HEK293 (cell line): ENCODE measurements at regions not wholly inside any gene's neighbourhood (a gene's known extent, or its start where the extent isn't known, plus 50 kb on each side); places are given as distances from the start of the nearest gene placed in this dataset.

Experiments
- CTCF ChIA-PET: fragments of 350-600 bp; formaldehyde crosslinking; extraction: SDS; loops from one replicate; lab custom pipeline; 2021; ENCODE audit warnings: antibody characterized with exemption; lab: Yijun Ruan, JAX
- POLR2A ChIA-PET: fragments of 300-600 bp; formaldehyde crosslinking; extraction: SDS; loops from one replicate; lab custom pipeline; 2020; ENCODE audit warnings: antibody characterized with exemption, inconsistent platforms; lab: Yijun Ruan, JAX
- H3K27ac ChIP-seq: fragments of 200-500 bp; sonication (Bioruptor generic); 2 replicates; pipeline ENCODE4 v1.5.1; 2014; ENCODE audit warnings: low read depth, low read length, control low read depth, inconsistent platforms; ENCODE audit errors: extremely low read depth
- H3K36me3 ChIP-seq, 2 experiments: fragments of 200-500 bp in 1 of 2; sonication (Bioruptor generic) in 1 of 2; 1 replicate in 1 of 2; 2 replicates in 1 of 2; pipeline ENCODE4 v1.5.1; 2014 to 2017; ENCODE audit warnings: inconsistent platforms in 2 of 2, low read length in 2 of 2; ENCODE audit not compliant: control insufficient read depth in 2 of 2, insufficient read depth in 1 of 2
- H3K4me1 ChIP-seq: fragments of 200-500 bp; sonication (Bioruptor generic); 2 replicates; pipeline ENCODE4 v1.5.1; 2014; ENCODE audit warnings: mild to moderate bottlenecking, low read length, inconsistent platforms; ENCODE audit not compliant: control insufficient read depth, insufficient read depth
- H3K4me3 ChIP-seq: 2 replicates; pipeline ENCODE4 v1.5.1; 2011; ENCODE audit warnings: low read depth, mild to moderate bottlenecking, control low read depth, low read length, moderate library complexity
- H3K9me3 ChIP-seq: fragments of 200-500 bp; sonication (Bioruptor generic); 2 replicates; pipeline ENCODE4 v1.5.1; 2014; ENCODE audit warnings: low read depth, low read length, inconsistent platforms; ENCODE audit not compliant: control insufficient read depth, insufficient read depth
- BCL11A ChIP-seq: fragments of 450-650 bp; formaldehyde crosslinking; IDR thresholded peaks from 2 replicates; pipeline ENCODE4 v1.5.1; 2016; ENCODE audit warnings: low read depth, missing biosample characterization, missing genetic modification characterization
- EGR2 ChIP-seq: fragments of 450-650 bp; formaldehyde crosslinking; IDR thresholded peaks from 2 replicates; pipeline ENCODE4 v1.5.1; 2016; ENCODE audit warnings: low read depth, missing biosample characterization, missing genetic modification characterization
- GLI2 ChIP-seq: fragments of 450-650 bp; formaldehyde crosslinking; IDR thresholded peaks from 2 replicates; pipeline ENCODE4; 2017; ENCODE audit warnings: missing biosample characterization, missing genetic modification characterization, low read depth, borderline replicate concordance
- HOXD13 ChIP-seq: sonication (generic); formaldehyde crosslinking; IDR thresholded peaks from 2 replicates; pipeline ENCODE4 v1.8.0; 2022; ENCODE audit warnings: missing genetic modification reagents, borderline replicate concordance
- RBAK ChIP-seq: fragments of 450-650 bp; formaldehyde crosslinking; IDR thresholded peaks from 2 replicates; pipeline ENCODE4 v1.5.1; 2016; ENCODE audit warnings: missing biosample characterization, missing genetic modification characterization
- ZBTB49 ChIP-seq: fragments of 450-650 bp; formaldehyde crosslinking; IDR thresholded peaks from 2 replicates; pipeline ENCODE4 v1.5.1; 2016; ENCODE audit warnings: missing biosample characterization, missing genetic modification characterization, low read depth
- ZBTB6 ChIP-seq: fragments of 450-650 bp; formaldehyde crosslinking; IDR thresholded peaks from 2 replicates; pipeline ENCODE4 v1.5.1; 2017; ENCODE audit warnings: missing biosample characterization, missing genetic modification characterization
- ZNF10 ChIP-seq: fragments of 450-650 bp; formaldehyde crosslinking; IDR thresholded peaks from 2 replicates; pipeline ENCODE4 v1.5.1; 2017; ENCODE audit warnings: missing biosample characterization, missing genetic modification characterization
- ZNF146 ChIP-seq: fragments of 450-650 bp; formaldehyde crosslinking; IDR thresholded peaks from 2 replicates; pipeline ENCODE4 v1.5.1; 2016; ENCODE audit warnings: missing biosample characterization, missing genetic modification characterization
- ZNF16 ChIP-seq: fragments of 450-650 bp; formaldehyde crosslinking; IDR thresholded peaks from 2 replicates; pipeline ENCODE4 v1.5.1; 2016; ENCODE audit warnings: low read depth, missing biosample characterization, missing genetic modification characterization
- ZNF184 ChIP-seq: fragments of 450-650 bp; IDR thresholded peaks from 2 replicates; pipeline ENCODE4 v1.5.1; 2018; ENCODE audit warnings: missing biosample characterization, mild to moderate bottlenecking, missing genetic modification characterization
- ZNF211 ChIP-seq: fragments of 450-650 bp; formaldehyde crosslinking; IDR thresholded peaks from 2 replicates; pipeline ENCODE4 v1.5.1; 2016; ENCODE audit warnings: low read depth, missing biosample characterization, missing genetic modification characterization
- ZNF292 ChIP-seq: fragments of 450-650 bp; formaldehyde crosslinking; IDR thresholded peaks from 2 replicates; pipeline ENCODE4 v1.5.1; 2016; ENCODE audit warnings: low read depth, missing biosample characterization, missing genetic modification characterization, borderline replicate concordance
- ZNF302 ChIP-seq: fragments of 450-650 bp; formaldehyde crosslinking; IDR thresholded peaks from 2 replicates; pipeline ENCODE4 v1.5.1; 2016; ENCODE audit warnings: missing biosample characterization, missing genetic modification characterization, low read depth
- ZNF416 ChIP-seq: fragments of 450-650 bp; formaldehyde crosslinking; IDR thresholded peaks from 2 replicates; pipeline ENCODE4 v1.5.1; 2016; ENCODE audit warnings: missing biosample characterization, missing genetic modification characterization
- ZNF571 ChIP-seq: fragments of 450-650 bp; formaldehyde crosslinking; IDR thresholded peaks from 2 replicates; pipeline ENCODE4 v1.5.0; 2017; ENCODE audit warnings: missing biosample characterization, missing genetic modification characterization
- ZNF654 ChIP-seq: fragments of 450-650 bp; formaldehyde crosslinking; IDR thresholded peaks from 2 replicates; pipeline ENCODE4 v1.5.1; 2016; ENCODE audit warnings: low read depth, missing biosample characterization, missing genetic modification characterization
- ZNF701 ChIP-seq: fragments of 450-650 bp; formaldehyde crosslinking; IDR thresholded peaks from 2 replicates; pipeline ENCODE4 v1.5.1; 2016; ENCODE audit warnings: missing biosample characterization, missing genetic modification characterization
- ZNF704 ChIP-seq: fragments of 450-650 bp; formaldehyde crosslinking; IDR thresholded peaks from 2 replicates; pipeline ENCODE4 v1.5.1; 2016; ENCODE audit warnings: missing biosample characterization, missing genetic modification characterization
- ZNF707 ChIP-seq: fragments of 450-650 bp; formaldehyde crosslinking; IDR thresholded peaks from 2 replicates; pipeline ENCODE4 v1.5.1; 2016; ENCODE audit warnings: missing biosample characterization, missing genetic modification characterization

GRCh38 chr12:89101440-89101839, 250.9 kb downstream of the DUSP6 start:
- no peaks in the 10 kb centered on the region for H3K36me3 ChIP-seq

GRCh38 chr12:89098441-89099112, 253.7 kb downstream of the DUSP6 start:
- TF ChIP-seq ZBTB49 (tag by site-specific recombination) (no peak), ZNF292 (no peak), HOXD13 (no peak), ZBTB6 (no peak), ZNF704 (tag by site-specific recombination) (no peak), ZNF571 (tag by site-specific recombination) (no peak), ZNF146 (tag by site-specific recombination) (no peak), ZNF16 (no peak), RBAK (tag by site-specific recombination) (no peak), ZNF211 (tag by site-specific recombination) (no peak), GLI2 (tag by site-specific recombination) (no peak), ZNF302 (tag by site-specific recombination) (no peak), ZNF10 (no peak), ZNF701 (tag by site-specific recombination) (no peak), ZNF707 (tag by site-specific recombination) (no peak), ZNF654 (tag by site-specific recombination) (no peak), ZNF184 (tag by site-specific recombination) (no peak), ZNF416 (tag by site-specific recombination) (no peak)
- no peaks in the 10 kb centered on the region for H3K4me1 ChIP-seq
- no peak overlapping the region for H3K4me3 ChIP-seq
- ChIA-PET CTCF (interaction anchor here (0.6 kb wide), 1 partner anchor 314 kb away, joined by 3 read pairs; no protein-coding TSS in a partner anchor), POLR2A (no interaction called here)
- H3K36me3 ChIP-seq = no peaks in the 10 kb centered on the region
- H3K9me3 ChIP-seq = no peaks in the 10 kb centered on the region
- H3K27ac ChIP-seq = no peak overlapping the region

More at GRCh38 chr12:89101440-89101839, 250.9 kb downstream of the DUSP6 start:
- H3K27ac ChIP-seq = no peak overlapping the region
- H3K4me3 ChIP-seq = no peak overlapping the region
- H3K4me1 ChIP-seq = no peaks in the 10 kb centered on the region
- no peaks in the 10 kb centered on the region for H3K9me3 ChIP-seq
- ChIA-PET POLR2A (no interaction called here), CTCF (no interaction called here)
- no peak for TF ChIP-seq BCL11A (tag by site-specific recombination)
- TF ChIP-seq EGR2 (tag by site-specific recombination) = 0 out of 2 replicates have a peak, but pooled peaks have one; percentile 7
